ENCODE measurements at regions not wholly inside any gene's neighbourhood (a gene's known extent, or its start where the extent isn't known, plus 50 kb on each side); places are given as distances from the start of the nearest gene placed in this dataset.

GRCh38 chr5:142516732-142517131, 169.2 kb downstream of the FGF1 start:
- Mint-ChIP-seq H3K4me3 (no peak overlapping the region), H3K4me1 (ENCODE audit: low read depth) (peaks cover 2% of the 10 kb centered on the region), H3K27me3 (no peaks in the 10 kb centered on the region), H3K9me3 (ENCODE audit: low read depth) (peaks cover 16% of the 10 kb centered on the region), H3K36me3 (peaks cover 7% of the 10 kb centered on the region), H3K27ac (no peak overlapping the region)

- H3K27me3 Mint-ChIP-seq, result no peaks in the 10 kb centered on the region
- H3K27ac Mint-ChIP-seq, result no peak overlapping the region
- peaks cover 2% of the 10 kb centered on the region for H3K4me1 Mint-ChIP-seq (ENCODE audit: low read depth)
- peaks cover 10% of the 10 kb centered on the region for H3K36me3 Mint-ChIP-seq
- peaks cover 16% of the 10 kb centered on the region for H3K9me3 Mint-ChIP-seq (ENCODE audit: low read depth)
- no peak overlapping the region for H3K4me3 Mint-ChIP-seq
Observed at GRCh38 chr5:142515036-142515435, 170.9 kb downstream of the FGF1 start.

GRCh38 chr5:142514196-142514595, 171.7 kb downstream of the FGF1 start:
- Mint-ChIP-seq H3K4me1 (ENCODE audit: low read depth) (peaks cover 3% of the 10 kb centered on the region), H3K4me3 (no peak overlapping the region), H3K9me3 (ENCODE audit: low read depth) (peaks cover 16% of the 10 kb centered on the region), H3K27ac (no peak overlapping the region), H3K27me3 (no peaks in the 10 kb centered on the region), H3K36me3 (peaks cover 10% of the 10 kb centered on the region)

GRCh38 chr5:142512043-142513042, 173.5 kb downstream of the FGF1 start:
- Mint-ChIP-seq H3K4me3 (no peak overlapping the region), H3K27ac (no peak overlapping the region), H3K9me3 (ENCODE audit: low read depth) (peaks cover 11% of the 10 kb centered on the region), H3K36me3 (peaks cover 7% of the 10 kb centered on the region), H3K4me1 (ENCODE audit: low read depth) (peaks cover 19% of the 10 kb centered on the region), H3K27me3 (no peaks in the 10 kb centered on the region)

- Mint-ChIP-seq H3K36me3 (peaks cover 3% of the 10 kb centered on the region), H3K27ac (no peak overlapping the region), H3K4me3 (no peak overlapping the region), H3K4me1 (ENCODE audit: low read depth) (peaks cover 23% of the 10 kb centered on the region), H3K9me3 (ENCODE audit: low read depth) (peaks cover 3% of the 10 kb centered on the region), H3K27me3 (no peaks in the 10 kb centered on the region)
Observed at GRCh38 chr5:142511358-142511757, 174.5 kb downstream of the FGF1 start.

- Mint-ChIP-seq H3K4me3 (no peak overlapping the region), H3K36me3 (peaks cover 3% of the 10 kb centered on the region), H3K27me3 (no peaks in the 10 kb centered on the region), H3K27ac (peak overlapping the region; percentile 22), H3K9me3 (ENCODE audit: low read depth) (no peaks in the 10 kb centered on the region), H3K4me1 (ENCODE audit: low read depth) (peaks cover 31% of the 10 kb centered on the region)
Observed at GRCh38 chr5:142509026-142509425, 176.9 kb downstream of the FGF1 start.

GRCh38 chr5:142508591-142508990, 177.3 kb downstream of the FGF1 start:
- no peak overlapping the region for H3K4me3 Mint-ChIP-seq
- peaks cover 3% of the 10 kb centered on the region for H3K36me3 Mint-ChIP-seq
- peaks cover 36% of the 10 kb centered on the region for H3K4me1 Mint-ChIP-seq (ENCODE audit: low read depth)
- no peaks in the 10 kb centered on the region for H3K27me3 Mint-ChIP-seq
- no peaks in the 10 kb centered on the region for H3K9me3 Mint-ChIP-seq (ENCODE audit: low read depth)
- H3K27ac Mint-ChIP-seq, result peak overlapping the region; percentile 29

- H3K9me3 Mint-ChIP-seq (ENCODE audit: low read depth), result no peaks in the 10 kb centered on the region
- H3K27me3 Mint-ChIP-seq, result no peaks in the 10 kb centered on the region
- H3K4me1 Mint-ChIP-seq (ENCODE audit: low read depth), result peaks cover 38% of the 10 kb centered on the region
- no peak overlapping the region for H3K27ac Mint-ChIP-seq
- H3K36me3 Mint-ChIP-seq, result peaks cover 3% of the 10 kb centered on the region
- H3K4me3 Mint-ChIP-seq, result no peak overlapping the region
Observed at GRCh38 chr5:142507531-142508372, 178.1 kb downstream of the FGF1 start.

GRCh38 chr5:142506756-142507155, 179.1 kb downstream of the FGF1 start:
- H3K27ac Mint-ChIP-seq, result no peak overlapping the region
- H3K4me3 Mint-ChIP-seq, result no peak overlapping the region
- H3K36me3 Mint-ChIP-seq, result peaks cover 3% of the 10 kb centered on the region
- peaks cover 38% of the 10 kb centered on the region for H3K4me1 Mint-ChIP-seq (ENCODE audit: low read depth)
- no peaks in the 10 kb centered on the region for H3K27me3 Mint-ChIP-seq
- no peaks in the 10 kb centered on the region for H3K9me3 Mint-ChIP-seq (ENCODE audit: low read depth)

- Mint-ChIP-seq H3K9me3 (ENCODE audit: low read depth) (no peaks in the 10 kb centered on the region), H3K4me1 (ENCODE audit: low read depth) (peaks cover 38% of the 10 kb centered on the region), H3K27me3 (no peaks in the 10 kb centered on the region), H3K27ac (no peak overlapping the region), H3K36me3 (peaks cover 3% of the 10 kb centered on the region), H3K4me3 (no peak overlapping the region)
Observed at GRCh38 chr5:142506046-142506445, 179.8 kb downstream of the FGF1 start.

- H3K4me3 Mint-ChIP-seq, result no peak overlapping the region
- no peaks in the 10 kb centered on the region for H3K27me3 Mint-ChIP-seq
- H3K27ac Mint-ChIP-seq, result no peak overlapping the region
- no peaks in the 10 kb centered on the region for H3K36me3 Mint-ChIP-seq
- H3K4me1 Mint-ChIP-seq (ENCODE audit: low read depth), result peaks cover 18% of the 10 kb centered on the region
- no peaks in the 10 kb centered on the region for H3K9me3 Mint-ChIP-seq (ENCODE audit: low read depth)
Observed at GRCh38 chr5:142501890-142502289, 177.1 kb upstream of the SPRY4 start.

- H3K27me3 Mint-ChIP-seq, result no peaks in the 10 kb centered on the region
- H3K9me3 Mint-ChIP-seq (ENCODE audit: low read depth), result no peaks in the 10 kb centered on the region
- no peaks in the 10 kb centered on the region for H3K36me3 Mint-ChIP-seq
- H3K4me1 Mint-ChIP-seq (ENCODE audit: low read depth), result peaks cover 11% of the 10 kb centered on the region
- H3K27ac Mint-ChIP-seq, result no peak overlapping the region
- no peak overlapping the region for H3K4me3 Mint-ChIP-seq
Observed at GRCh38 chr5:142500227-142500905, 175.5 kb upstream of the SPRY4 start.

GRCh38 chr5:142499591-142500226, 174.9 kb upstream of the SPRY4 start:
- H3K4me3 Mint-ChIP-seq, result no peak overlapping the region
- H3K27ac Mint-ChIP-seq, result no peak overlapping the region
- H3K36me3 Mint-ChIP-seq, result no peaks in the 10 kb centered on the region
- H3K9me3 Mint-ChIP-seq (ENCODE audit: low read depth), result no peaks in the 10 kb centered on the region
- H3K4me1 Mint-ChIP-seq (ENCODE audit: low read depth), result peaks cover 10% of the 10 kb centered on the region
- no peaks in the 10 kb centered on the region for H3K27me3 Mint-ChIP-seq

GRCh38 chr5:142498298-142498697, 173.5 kb upstream of the SPRY4 start:
- Mint-ChIP-seq H3K4me3 (no peak overlapping the region), H3K27me3 (no peaks in the 10 kb centered on the region), H3K36me3 (no peaks in the 10 kb centered on the region), H3K9me3 (ENCODE audit: low read depth) (no peaks in the 10 kb centered on the region), H3K27ac (no peak overlapping the region), H3K4me1 (ENCODE audit: low read depth) (no peaks in the 10 kb centered on the region)
